Frontal cortex (tissue), 3 donors: ENCODE measurements at regions not wholly inside any gene's neighbourhood (a gene's known extent, or its start where the extent isn't known, plus 50 kb on each side); places are given as distances from the start of the nearest gene placed in this dataset.
"Not testable (repeated sequence)": the region's sequence is repeated elsewhere in the genome, so short reads cannot be mapped to it uniquely, and the experiment has no call there.

Experiments used
- DNase-seq, 2 donors: peaks; one replicate each; pipeline ENCODE4 v3.0.0; 2012; ENCODE audit warnings: low spot score in 2 of 2
- FAIRE-seq: peaks from 2 replicates; lab custom pipeline; 2012; peaks lifted over from hg19 to GRCh38; lab: Jason Lieb, UNC
- donor health status: control.
- donor health status: control.
- donor health status: control.

DNA sequence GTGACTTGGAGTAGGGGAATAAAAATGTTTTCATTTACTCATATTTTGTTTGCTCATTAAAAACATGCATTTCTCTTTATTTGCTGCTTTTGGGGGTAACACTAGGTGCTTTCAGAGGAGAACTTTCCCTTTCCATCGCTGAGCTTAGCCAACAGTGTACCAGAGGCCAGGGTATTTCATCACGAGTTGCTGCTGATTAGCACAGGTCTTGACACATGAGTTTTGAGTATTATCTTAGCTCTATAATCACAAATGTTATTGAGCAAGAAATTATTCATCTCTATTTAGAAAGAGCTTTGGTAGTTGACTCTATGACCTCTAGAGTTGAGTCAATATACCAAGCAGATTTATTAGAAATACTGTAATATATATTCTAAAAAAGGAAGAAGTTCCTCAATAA is 375.9 kb downstream of the NXPH1 start:
- DNase-seq (no peak), FAIRE-seq (no peak)

DNA sequence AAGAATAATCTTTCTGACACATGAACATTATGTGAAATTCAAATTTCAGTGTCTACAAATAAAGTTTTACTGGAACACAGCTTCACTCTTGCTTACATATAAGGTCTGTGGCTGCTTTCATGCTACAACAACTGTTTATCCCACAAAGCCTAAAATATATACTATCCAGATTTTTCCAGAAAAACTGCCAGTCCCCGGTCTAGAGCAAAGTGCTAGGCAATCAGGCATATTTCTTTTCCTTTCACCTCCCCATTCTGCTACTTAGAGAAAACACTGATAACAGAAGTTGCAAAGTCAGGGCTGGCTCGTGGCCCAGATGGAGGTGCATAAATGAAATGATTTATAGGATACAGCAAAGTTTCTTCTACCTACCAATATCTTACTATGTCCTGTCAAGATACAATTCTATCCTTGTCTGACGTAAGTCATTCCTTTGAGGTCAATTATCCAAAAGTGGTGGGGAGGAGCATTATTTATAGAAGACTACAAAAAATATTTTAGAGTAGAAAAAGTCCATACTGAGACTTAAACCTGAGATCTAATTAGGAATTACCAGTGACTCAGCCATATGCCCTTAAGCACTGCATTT is 384.1 kb downstream of the NXPH1 start:
- FAIRE-seq (no peak), DNase-seq (no peak)

DNA sequence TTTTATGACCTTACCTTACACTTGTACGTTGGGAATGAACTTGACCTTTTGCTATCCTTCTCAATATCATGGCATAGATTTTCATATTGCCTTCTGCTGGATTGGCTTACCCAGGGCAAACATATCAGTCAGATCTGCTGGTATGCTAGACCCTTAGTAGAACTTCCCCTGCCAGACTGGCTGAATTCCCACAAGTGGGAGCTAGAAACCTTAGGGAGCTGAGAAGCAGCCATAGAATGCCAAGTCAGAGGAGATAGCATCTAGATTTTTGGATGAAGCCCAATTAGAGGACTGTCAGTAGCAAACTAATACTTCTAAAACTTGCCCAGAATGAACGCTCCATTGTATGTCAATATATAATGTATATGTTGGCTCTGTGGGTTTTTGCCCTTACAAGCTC is 385.0 kb downstream of the NXPH1 start:
- DNase-seq, result no peak
- no peak for FAIRE-seq

DNA sequence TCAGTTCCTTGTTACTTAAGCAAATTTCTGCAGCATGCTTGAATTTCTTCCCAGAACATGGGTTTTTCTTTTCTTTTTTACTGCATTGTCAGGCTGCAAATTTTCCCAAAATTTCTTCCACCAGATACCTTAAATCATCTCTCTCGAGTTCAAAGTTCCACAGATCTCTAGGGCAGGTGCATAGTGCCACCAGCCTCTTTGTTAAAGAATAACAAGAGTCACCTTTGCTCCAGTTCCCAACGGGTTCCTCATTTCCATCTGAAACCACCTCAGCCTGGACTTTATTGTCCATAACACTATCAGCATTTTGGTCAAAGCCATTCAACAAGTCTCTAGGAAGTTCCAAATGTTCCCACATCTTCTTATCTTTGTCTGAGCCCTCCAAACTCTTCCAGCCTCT is 389.2 kb downstream of the NXPH1 start:
- DNase-seq, result no peak
- no peak for FAIRE-seq

DNA sequence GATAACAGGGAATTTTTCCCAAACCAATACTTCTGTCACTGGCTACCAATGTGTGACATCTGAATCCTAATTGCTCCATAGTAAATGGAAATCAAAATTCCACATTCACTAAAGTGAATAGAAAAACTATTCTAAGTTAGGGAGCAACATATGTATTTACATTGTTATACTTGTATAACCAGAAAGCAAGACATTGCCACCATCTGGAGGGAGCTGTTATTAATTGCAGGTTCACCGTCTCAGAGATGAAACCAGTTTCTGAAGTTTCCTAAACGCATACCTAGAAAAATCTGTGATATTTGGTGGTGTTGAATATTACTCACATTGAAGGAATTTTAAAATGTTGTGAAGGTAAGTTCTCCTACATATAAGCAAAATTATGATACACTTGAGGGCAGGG is 390.1 kb downstream of the NXPH1 start:
- FAIRE-seq (no peak), DNase-seq (no peak)

DNA sequence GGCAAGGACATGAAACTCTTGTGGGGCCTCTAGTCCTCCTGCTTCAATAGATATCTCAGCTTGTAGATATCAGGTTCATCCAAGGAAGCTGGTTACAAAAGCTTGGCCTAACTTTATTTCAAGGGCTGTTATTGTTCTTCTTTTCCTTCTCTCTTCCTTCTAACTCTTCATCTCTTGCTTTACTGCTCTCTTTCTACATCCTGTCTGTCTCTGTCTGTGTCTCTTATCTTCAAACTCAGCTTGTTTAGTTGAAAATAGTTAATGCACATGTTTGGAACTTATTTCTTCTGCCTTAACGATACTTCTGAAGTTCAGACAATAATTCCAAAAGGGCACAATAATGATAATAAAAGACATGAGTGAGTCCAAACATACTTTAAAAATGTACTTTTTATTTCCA is 393.9 kb downstream of the NXPH1 start:
- FAIRE-seq (no peak), DNase-seq (no peak)

DNA sequence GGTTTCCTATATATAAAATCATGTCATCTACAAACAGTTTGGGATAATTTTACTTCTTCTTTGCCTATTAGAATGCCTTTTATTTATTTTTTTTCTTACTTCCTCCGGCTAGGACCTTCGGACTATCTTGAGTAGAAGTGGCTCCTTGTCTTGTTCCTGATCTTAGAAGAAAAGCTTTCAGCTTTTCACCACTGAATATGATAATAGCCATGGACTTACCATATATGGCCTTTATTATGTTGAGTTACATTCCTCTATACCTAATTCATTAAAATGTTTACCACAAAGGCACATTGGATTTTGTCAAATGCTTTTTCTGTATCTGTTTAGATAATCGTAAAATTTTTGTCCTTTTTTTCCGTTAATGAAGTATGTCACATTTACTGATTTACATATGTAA is 395.7 kb downstream of the NXPH1 start:
- DNase-seq (no peak), FAIRE-seq (no peak)

DNA sequence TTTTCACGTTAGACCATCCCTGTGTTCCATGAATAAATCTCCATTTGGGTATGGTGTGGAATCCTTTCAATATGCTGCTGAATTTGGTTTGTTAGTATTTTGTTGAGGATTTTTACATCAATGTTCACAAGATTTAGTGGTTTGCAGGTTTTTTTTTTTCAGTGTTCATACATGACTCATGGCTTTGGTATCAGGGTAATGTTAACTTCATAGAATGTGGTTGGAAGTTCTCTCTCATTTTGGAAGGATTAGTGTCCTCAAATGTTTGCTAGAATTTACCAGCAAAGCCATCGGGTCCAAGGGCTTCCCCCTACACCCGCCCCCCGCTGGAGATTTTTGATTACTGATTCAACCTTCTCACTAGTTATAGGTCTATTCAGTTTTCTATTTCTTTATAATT is 398.0 kb downstream of the NXPH1 start:
- no peak for DNase-seq
- no peak for FAIRE-seq

DNA sequence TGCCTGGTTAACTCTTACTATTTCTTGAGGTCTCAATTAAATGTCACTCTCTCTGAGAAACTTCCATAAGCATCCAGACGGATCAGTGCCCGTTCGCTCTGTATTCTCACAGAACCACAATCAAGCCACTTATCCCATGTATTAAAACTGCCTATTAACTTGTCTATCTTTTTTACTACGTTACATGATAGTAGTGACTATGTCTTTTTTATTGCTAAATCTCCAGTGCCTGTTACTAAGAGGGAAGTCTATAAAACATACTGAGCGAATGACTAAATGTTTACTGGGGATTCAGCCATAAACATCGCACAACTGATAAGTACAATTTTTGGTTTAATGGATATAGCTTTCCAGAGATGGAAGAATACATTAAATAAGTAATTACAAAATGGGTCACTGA is 399.9 kb downstream of the NXPH1 start:
- DNase-seq (no peak), FAIRE-seq (no peak)

DNA sequence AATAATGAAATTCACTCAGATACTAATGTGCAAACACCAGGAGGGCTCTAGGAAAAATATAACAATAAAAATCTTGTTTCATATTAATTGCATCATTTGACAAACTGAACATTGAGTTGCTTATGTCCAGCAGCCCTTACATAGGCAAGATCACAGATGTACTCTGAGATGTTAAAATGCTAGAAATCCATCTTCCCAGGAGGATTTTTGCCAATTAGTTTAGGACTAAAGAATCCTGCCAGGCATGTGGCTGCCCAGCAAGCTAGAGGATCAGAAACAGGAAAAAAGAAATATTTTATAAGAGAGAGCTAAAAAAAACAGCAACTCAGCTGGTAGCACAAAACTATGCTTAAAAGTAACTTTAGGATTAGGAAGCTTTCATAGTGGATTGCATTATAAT is 407.8 kb downstream of the NXPH1 start:
- no peak for FAIRE-seq
- DNase-seq, result no peak

DNA sequence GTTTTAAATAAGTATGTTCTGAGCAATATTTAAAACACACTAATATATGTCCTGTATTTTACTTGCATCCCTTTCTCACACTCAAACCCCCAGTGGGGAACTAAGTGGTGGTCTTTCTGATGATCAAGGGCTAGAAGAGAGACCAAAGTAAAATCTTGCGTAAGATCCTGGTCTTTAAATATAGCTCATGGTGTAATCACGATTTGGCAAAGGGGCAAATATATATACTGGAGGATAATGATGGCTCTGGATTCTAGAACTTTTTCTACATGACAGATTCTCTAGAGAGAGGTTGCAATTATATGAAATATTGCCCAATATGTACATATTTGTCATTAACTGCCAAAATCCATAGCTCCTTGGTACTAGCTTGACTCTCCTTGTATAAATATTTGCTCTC is 438.3 kb downstream of the NXPH1 start:
- DNase-seq (no peak), FAIRE-seq (no peak)

DNA sequence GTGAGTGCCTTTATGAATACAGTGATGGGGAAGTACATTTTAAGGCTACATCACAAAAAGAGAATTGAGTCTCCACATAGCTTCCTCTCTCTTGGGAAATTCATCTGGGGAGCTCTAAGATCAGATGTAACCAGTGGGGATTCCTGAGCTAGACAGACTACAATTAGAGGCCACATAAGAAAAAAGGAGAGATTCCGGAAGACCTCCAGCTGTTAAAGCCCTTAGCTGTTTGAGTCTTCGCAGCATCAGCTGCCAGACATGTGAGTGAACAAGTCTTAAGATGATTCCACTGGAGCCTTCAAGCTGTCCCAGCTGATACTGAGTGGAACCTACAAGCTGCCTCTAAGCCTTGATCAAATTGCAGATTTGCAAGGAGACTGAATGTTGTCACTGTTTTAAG is 448.5 kb downstream of the NXPH1 start:
- FAIRE-seq (no peak), DNase-seq (no peak)

DNA sequence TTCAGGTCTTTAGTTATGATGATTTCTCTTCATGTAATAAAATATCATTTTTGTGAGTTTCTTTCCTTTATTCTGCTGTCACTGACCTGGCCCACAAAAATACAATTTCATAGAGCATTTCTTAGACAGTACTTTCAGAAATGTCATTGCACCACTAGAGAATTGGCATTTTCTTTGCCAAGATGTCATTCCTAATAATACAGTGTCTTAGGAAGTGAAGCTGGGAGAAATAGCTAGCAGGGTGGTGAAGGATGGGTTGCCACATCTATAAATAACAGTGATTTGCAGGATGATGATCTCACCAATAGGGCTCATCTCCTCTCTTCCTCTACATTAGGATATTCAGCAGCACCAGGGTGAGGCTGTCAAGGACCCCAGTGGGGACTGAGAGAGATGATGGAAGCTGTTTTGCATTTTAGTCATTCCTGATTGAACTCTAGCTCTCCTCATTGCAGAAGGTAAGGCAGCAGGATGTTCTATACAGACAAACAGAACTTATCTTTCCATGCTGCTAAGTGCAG is 452.1 kb downstream of the NXPH1 start:
- DNase-seq, result no peak
- no peak for FAIRE-seq

DNA sequence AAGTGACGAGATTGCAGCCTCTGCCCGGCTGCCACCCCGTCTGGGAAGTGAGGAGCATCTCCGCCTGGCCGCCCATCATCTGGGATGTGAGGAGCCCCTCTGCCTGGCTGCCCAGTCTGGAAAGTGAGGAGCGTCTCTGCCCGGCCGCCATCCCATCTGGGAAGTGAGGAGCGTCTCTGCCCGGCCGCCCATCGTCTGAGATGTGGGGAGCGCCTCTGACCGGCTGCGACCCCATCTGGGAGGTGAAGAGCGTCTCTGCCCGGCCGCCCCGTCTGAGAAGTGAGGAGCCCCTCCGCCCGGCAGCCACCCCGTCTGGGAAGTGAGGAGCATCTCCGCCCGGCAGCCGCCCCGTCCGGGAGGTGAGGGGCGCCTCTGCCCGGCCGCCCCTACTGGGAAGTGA is 456.9 kb downstream of the NXPH1 start:
- FAIRE-seq, DNase-seq: not testable (repeated sequence)

DNA sequence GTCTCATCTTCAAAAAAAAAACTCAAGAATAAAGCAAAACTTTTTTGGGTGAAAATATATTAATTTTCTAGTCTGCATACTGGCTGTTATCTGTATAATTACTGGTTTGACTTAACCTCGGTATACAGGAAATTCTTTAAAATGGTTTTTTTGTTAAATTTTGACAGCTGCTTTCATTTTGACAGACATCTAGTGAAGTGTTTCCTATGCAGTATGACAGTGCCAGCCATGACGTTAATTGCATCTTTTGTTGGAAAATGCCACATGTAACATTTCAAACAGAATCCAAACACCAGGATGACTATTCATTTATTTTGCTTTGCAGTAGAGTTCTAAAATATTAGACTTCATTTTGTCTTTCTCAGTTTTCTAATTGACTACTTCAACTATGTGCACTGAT is 460.4 kb downstream of the NXPH1 start:
- FAIRE-seq, result no peak
- no peak for DNase-seq

DNA sequence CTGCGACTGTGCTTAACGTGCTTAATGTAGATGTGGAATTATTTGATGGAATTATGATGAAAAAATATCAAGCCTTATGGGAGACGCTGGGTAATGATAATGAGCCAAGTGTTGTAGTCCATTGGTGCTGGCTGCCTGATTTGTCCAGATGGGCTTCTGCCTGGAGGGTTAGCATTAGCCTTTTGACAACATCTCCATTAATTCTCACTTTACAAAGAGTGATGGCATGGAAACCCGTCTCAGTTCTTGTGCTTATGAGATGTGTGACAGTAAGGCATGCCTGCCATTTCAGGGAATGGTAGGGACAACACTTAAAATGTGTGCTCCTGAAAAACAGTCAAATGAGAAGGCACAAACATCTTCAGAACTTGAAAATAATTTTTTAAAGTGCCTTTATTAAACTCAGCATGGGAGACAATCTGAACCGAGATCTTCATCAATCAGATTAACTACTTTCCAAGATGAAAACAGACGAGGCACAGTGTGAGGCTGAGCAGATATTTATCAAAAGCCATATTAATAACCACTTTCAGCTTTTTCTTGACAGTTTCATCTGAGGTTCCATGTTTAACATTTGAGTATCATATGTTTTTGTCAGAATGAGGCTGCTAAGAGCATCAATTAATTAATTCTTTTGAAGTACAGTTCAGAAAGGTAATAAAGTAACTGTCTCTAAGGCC is 473.1 kb downstream of the NXPH1 start:
- no peak for DNase-seq

DNA sequence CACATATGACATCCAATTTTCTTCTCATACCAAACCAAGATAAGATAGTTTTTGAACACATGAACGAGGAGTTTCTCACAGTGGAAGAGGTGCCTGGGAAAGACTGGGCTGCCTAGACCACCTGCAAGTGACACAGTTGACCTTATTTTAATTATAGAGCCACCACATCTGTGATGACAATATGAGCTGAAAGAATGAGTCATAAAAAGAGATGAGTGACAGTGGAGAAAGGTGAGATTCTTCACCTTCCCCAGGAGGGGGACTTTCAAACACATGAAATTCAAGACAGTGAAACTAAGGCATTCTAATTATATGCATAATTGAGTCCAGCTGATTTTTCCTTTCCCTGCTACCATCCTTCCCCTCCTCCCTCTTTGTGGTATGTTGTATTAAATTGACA is 475.5 kb downstream of the NXPH1 start:
- FAIRE-seq (no peak), DNase-seq (no peak)

More for the DNA sequence above, 473.1 kb downstream of the NXPH1 start:
- no peak for FAIRE-seq

DNA sequence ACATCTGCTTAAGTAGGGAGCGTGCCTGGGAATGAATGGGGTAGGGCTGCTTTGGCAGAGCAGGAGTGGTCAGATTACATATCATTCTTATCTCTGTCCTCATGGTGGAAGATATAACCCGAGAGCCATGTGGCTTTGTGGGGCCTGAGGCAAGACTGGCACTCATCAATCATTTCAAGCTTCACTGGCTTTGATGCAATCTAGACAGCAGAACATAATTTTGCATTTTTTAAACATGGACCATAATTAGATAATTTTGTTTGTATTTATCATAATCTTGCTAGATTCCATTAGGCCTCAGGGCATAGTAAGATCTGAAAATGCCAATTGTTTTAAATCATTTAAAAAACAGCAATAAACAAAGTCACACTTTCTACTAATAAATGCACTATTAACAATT is 480.3 kb downstream of the NXPH1 start:
- no peak for FAIRE-seq
- DNase-seq, result no peak

DNA sequence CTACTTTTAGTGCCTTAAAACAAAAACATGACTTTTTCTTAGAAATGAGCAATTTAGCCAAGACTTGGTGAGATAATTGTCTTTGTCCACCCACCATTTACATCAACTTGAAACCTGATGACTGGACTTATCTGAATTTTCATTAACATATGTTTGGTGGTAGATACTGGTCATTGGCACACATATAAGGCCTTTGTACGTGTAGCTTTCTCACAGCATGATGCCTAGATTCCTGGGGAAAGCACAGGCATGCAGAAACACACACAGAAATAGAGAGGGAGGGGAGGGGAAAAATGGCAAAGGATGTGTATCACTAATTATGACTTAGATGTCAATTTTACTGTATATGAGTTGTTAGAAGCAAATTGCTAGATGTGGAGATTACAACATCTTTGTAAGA is 488.4 kb downstream of the NXPH1 start:
- FAIRE-seq (no peak), DNase-seq (no peak)

DNA sequence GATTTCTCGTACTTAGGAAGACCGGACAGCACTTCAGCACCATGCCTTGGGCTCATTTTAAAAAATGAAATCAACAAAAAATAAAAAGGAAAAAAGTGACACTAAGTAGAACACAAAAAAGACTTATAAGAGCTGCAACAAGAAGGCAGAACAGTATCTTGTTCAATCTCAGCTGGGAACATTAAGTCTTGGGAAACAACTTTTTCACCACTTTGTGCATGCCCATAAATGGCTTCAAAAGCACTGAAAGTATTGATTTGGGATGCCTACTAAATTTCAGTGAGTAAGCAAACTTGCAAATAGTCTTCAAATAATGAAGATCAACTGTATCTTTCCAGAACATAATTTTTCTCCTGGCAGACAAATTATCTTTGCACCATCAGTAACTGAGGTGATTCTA is 489.3 kb downstream of the NXPH1 start:
- no peak for FAIRE-seq
- no peak for DNase-seq

DNA sequence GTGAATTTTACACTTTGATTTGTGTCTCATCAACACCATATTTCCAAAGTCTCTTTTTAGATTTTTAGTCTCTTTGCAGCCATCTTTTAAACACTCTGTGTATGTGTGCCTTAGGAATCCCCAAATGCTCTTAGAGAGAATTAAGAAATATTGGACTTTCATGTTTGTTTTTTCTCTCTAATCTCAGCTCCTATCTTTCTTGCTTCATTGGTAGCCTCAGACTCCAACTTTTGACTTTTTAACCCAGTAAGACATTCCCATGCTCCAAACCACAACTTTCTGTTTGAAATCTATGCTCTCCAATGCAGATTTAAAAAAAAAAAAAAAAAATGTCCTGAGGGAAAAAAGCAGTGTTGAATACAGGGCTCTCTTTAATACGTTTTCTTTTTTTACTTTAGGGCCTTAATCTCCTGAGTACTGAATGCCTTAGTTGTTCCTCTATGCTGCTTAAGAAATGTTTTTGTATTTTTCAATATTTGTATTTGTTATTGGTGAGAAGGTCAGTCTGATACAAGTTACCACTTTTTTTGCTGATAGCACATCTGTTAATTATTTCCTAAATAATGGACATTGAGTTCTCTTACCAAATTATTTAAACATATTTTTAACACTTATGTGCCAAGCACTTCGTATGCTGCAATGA is 489.9 kb downstream of the NXPH1 start:
- no peak for DNase-seq
- no peak for FAIRE-seq
